ENCODE measurements at regions not wholly inside any gene's neighbourhood (a gene's known extent, or its start where the extent isn't known, plus 50 kb on each side); places are given as distances from the start of the nearest gene placed in this dataset.

- Histone ChIP-seq H3K36me3 (ENCODE audit: insufficient read depth) (no peaks in the 10 kb centered on the region), H3K27ac (ENCODE audit: low read depth) (no peak overlapping the region), H3K4me1 (ENCODE audit: insufficient read depth) (no peaks in the 10 kb centered on the region), H3K4me3 (ENCODE audit: low read depth, low read length) (no peak overlapping the region)
- DNase-seq (ENCODE audit: extremely low spot score) = no peak
- WGBS = 98% methylated on average over 1 of the region's 1 CpG
These were observed 381.8 kb upstream of the MARCKS start for GRCh38 chr6:113475392-113475791.

- Histone ChIP-seq H3K4me3 (ENCODE audit: low read depth, low read length) (no peak overlapping the region), H3K4me1 (ENCODE audit: insufficient read depth) (no peaks in the 10 kb centered on the region), H3K36me3 (ENCODE audit: insufficient read depth) (no peaks in the 10 kb centered on the region), H3K27ac (ENCODE audit: low read depth) (no peak overlapping the region)
- WGBS = 83% methylated on average over 5 of the region's 5 CpGs
- no peak for DNase-seq (ENCODE audit: extremely low spot score)
These were observed 380.0 kb upstream of the MARCKS start for GRCh38 chr6:113476937-113477839.

- WGBS = 82% methylated on average over 3 of the region's 3 CpGs
- Histone ChIP-seq H3K36me3 (ENCODE audit: insufficient read depth) (no peaks in the 10 kb centered on the region), H3K4me1 (ENCODE audit: insufficient read depth) (no peaks in the 10 kb centered on the region), H3K27ac (ENCODE audit: low read depth) (no peak overlapping the region), H3K4me3 (ENCODE audit: low read depth, low read length) (no peak overlapping the region)
- no peak for DNase-seq (ENCODE audit: extremely low spot score)
These were observed 376.5 kb upstream of the MARCKS start for GRCh38 chr6:113480616-113481015.

GRCh38 chr6:113481458-113481857 lies 375.7 kb upstream of the MARCKS start:
- no peaks in the 10 kb centered on the region for H3K4me1 ChIP-seq (ENCODE audit: insufficient read depth)
- H3K27ac ChIP-seq (ENCODE audit: low read depth) = no peak overlapping the region
- DNase-seq (ENCODE audit: extremely low spot score) = no peak
- H3K4me3 ChIP-seq (ENCODE audit: low read depth, low read length) = no peak overlapping the region
- WGBS = 95% methylated on average over 4 of the region's 4 CpGs
- H3K36me3 ChIP-seq (ENCODE audit: insufficient read depth) = no peaks in the 10 kb centered on the region

- H3K27ac ChIP-seq (ENCODE audit: low read depth) = no peak overlapping the region
- H3K4me3 ChIP-seq (ENCODE audit: low read depth, low read length) = no peak overlapping the region
- H3K36me3 ChIP-seq (ENCODE audit: insufficient read depth) = no peaks in the 10 kb centered on the region
- H3K4me1 ChIP-seq (ENCODE audit: insufficient read depth) = no peaks in the 10 kb centered on the region
- DNase-seq (ENCODE audit: extremely low spot score) = no peak
These were observed 375.2 kb upstream of the MARCKS start for GRCh38 chr6:113481910-113482309.

- no peak for DNase-seq (ENCODE audit: extremely low spot score)
- H3K27ac ChIP-seq (ENCODE audit: low read depth) = no peak overlapping the region
- H3K36me3 ChIP-seq (ENCODE audit: insufficient read depth) = no peaks in the 10 kb centered on the region
- no peaks in the 10 kb centered on the region for H3K4me1 ChIP-seq (ENCODE audit: insufficient read depth)
- H3K4me3 ChIP-seq (ENCODE audit: low read depth, low read length) = no peak overlapping the region
- 87% methylated on average over 3 of the region's 3 CpGs for WGBS
These were observed 374.4 kb upstream of the MARCKS start for GRCh38 chr6:113482771-113483170.

- no peaks in the 10 kb centered on the region for H3K36me3 ChIP-seq (ENCODE audit: insufficient read depth)
- WGBS = 76% methylated on average over 2 of the region's 2 CpGs
- no peaks in the 10 kb centered on the region for H3K4me1 ChIP-seq (ENCODE audit: insufficient read depth)
- H3K27ac ChIP-seq (ENCODE audit: low read depth) = no peak overlapping the region
- H3K4me3 ChIP-seq (ENCODE audit: low read depth, low read length) = no peak overlapping the region
- no peak for DNase-seq (ENCODE audit: extremely low spot score)
These were observed 370.9 kb upstream of the MARCKS start for GRCh38 chr6:113486199-113486598.

- no peak for DNase-seq (ENCODE audit: extremely low spot score)
- Histone ChIP-seq H3K36me3 (ENCODE audit: insufficient read depth) (no peaks in the 10 kb centered on the region), H3K27ac (ENCODE audit: low read depth) (no peak overlapping the region), H3K4me1 (ENCODE audit: insufficient read depth) (no peaks in the 10 kb centered on the region), H3K4me3 (ENCODE audit: low read depth, low read length) (no peak overlapping the region)
- 78% methylated on average over 2 of the region's 2 CpGs for WGBS
These were observed 369.6 kb upstream of the MARCKS start for GRCh38 chr6:113487489-113488058.

- H3K4me1 ChIP-seq (ENCODE audit: insufficient read depth) = no peaks in the 10 kb centered on the region
- H3K4me3 ChIP-seq (ENCODE audit: low read depth, low read length) = no peak overlapping the region
- no peaks in the 10 kb centered on the region for H3K36me3 ChIP-seq (ENCODE audit: insufficient read depth)
- DNase-seq (ENCODE audit: extremely low spot score) = no peak
- WGBS = 94% methylated on average over 2 of the region's 2 CpGs
- no peak overlapping the region for H3K27ac ChIP-seq (ENCODE audit: low read depth)
These were observed 369.1 kb upstream of the MARCKS start for GRCh38 chr6:113488061-113488460.

- Histone ChIP-seq H3K4me1 (ENCODE audit: insufficient read depth) (no peaks in the 10 kb centered on the region), H3K27ac (ENCODE audit: low read depth) (no peak overlapping the region), H3K36me3 (ENCODE audit: insufficient read depth) (no peaks in the 10 kb centered on the region), H3K4me3 (ENCODE audit: low read depth, low read length) (no peak overlapping the region)
- WGBS = 56% methylated on average over 4 of the region's 4 CpGs
- no peak for DNase-seq (ENCODE audit: extremely low spot score)
These were observed 368.1 kb upstream of the MARCKS start for GRCh38 chr6:113488812-113489685.

- Histone ChIP-seq H3K36me3 (ENCODE audit: insufficient read depth) (no peaks in the 10 kb centered on the region), H3K4me1 (ENCODE audit: insufficient read depth) (no peaks in the 10 kb centered on the region), H3K4me3 (ENCODE audit: low read depth, low read length) (no peak overlapping the region), H3K27ac (ENCODE audit: low read depth) (no peak overlapping the region)
- DNase-seq (ENCODE audit: extremely low spot score) = no peak
- WGBS = 69% methylated on average over 1 of the region's 1 CpG
These were observed 367.0 kb upstream of the MARCKS start for GRCh38 chr6:113489952-113490746.

GRCh38 chr6:113491376-113491775 lies 365.8 kb upstream of the MARCKS start:
- Histone ChIP-seq H3K4me3 (ENCODE audit: low read depth, low read length) (no peak overlapping the region), H3K27ac (ENCODE audit: low read depth) (no peak overlapping the region), H3K4me1 (ENCODE audit: insufficient read depth) (no peaks in the 10 kb centered on the region), H3K36me3 (ENCODE audit: insufficient read depth) (no peaks in the 10 kb centered on the region)
- no peak for DNase-seq (ENCODE audit: extremely low spot score)
- 79% methylated on average over 3 of the region's 3 CpGs for WGBS

GRCh38 chr6:113493991-113494390 lies 363.2 kb upstream of the MARCKS start:
- no peak for DNase-seq (ENCODE audit: extremely low spot score)
- Histone ChIP-seq H3K27ac (ENCODE audit: low read depth) (no peak overlapping the region), H3K4me3 (ENCODE audit: low read depth, low read length) (no peak overlapping the region), H3K36me3 (ENCODE audit: insufficient read depth) (no peaks in the 10 kb centered on the region), H3K4me1 (ENCODE audit: insufficient read depth) (no peaks in the 10 kb centered on the region)
- 94% methylated on average over 2 of the region's 2 CpGs for WGBS
